ENCODE measurements at regions not wholly inside any gene's neighbourhood (a gene's known extent, or its start where the extent isn't known, plus 50 kb on each side); places are given as distances from the start of the nearest gene placed in this dataset.

DNA sequence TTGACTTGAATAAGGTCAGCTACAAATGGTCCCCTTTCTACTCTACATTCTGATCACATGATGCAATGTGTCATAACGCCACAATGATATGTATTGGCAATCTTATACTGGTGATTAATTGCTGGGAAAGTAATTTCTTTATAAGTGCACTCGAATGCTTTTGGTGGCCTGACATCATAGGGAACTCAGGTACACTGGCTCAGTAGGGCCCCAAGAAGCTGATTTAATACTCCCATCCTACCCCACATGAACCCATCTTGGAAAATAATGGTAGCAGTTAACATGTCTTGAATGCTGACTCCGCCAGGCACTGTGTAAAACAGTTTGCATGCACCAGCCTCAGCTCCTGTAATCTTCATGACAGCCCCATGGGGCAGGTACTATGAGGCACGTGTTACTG lies 186.9 kb downstream of the SNX10 start:
- in situ Hi-C loops (cut with HindIII; ENCODE audit: low pct_unique_long_range_greater_than_20kb, low sequenced_read_pairs): no loop called here
- no peak for DNase-seq (ENCODE audit: low read depth, low spot score)

DNA sequence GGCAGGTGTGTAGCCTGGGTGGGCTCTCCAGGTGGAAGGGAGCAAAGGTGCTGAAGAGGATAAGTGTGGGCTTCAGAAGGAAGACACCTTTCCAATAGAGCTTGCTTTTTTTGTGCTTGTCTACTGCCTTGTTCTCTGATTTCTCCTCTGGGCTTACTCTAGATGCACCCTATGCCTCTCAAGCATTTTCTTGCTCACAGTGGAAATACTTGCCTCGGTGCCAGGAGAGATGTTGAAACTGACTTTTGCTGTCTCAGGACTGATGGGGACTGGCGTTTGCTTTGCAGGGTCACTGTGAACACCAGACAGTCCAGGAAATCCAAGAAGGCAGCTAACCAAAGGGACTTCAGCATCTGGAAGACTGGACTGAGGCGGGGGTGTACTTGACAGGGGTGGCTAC lies 187.9 kb downstream of the SNX10 start:
- DNase-seq (ENCODE audit: low read depth, low spot score): no peak
- in situ Hi-C loops (cut with HindIII; ENCODE audit: low pct_unique_long_range_greater_than_20kb, low sequenced_read_pairs): no loop called here

DNA sequence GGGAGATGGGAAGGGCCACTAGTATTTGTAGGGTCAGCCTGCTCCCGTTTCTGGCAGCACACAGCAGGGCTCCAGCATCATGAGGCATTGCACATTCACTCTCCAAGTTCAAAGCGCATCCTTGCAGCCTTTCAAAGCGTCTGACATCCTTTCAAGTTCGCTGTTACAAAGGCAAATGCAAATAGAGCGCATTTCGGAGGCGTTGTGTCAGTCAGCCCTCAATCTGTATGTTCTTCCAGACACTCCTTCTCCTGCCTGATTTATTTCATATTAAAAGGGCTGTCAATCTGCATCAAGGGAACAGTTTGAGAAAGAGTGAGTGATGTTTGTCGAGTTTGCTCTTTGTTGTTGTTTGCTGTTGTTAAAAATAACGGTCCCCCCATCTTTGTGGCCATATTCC lies 188.5 kb downstream of the SNX10 start:
- in situ Hi-C loops (cut with HindIII; ENCODE audit: low pct_unique_long_range_greater_than_20kb, low sequenced_read_pairs): no loop called here
- no peak for DNase-seq (ENCODE audit: low read depth, low spot score)

DNA sequence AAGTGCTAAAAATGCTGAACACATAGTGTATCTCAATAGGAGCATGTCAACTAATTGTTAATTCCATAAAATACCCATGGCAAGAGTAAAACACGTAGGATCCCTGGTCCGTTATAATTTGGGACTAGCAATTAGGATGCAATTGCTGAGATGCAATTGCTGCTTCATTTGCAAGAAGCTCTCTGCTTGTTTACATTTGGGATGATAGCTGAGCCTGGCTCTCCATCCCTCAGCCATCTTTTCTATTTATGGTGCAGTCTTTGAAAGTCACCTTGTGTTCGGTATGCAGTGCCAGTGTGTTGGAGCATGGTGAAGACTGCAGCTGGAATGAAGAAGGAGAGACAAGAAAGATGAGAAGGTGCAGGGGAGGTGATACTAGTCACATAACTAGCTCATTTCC lies 191.3 kb downstream of the SNX10 start:
- in situ Hi-C loops (cut with HindIII; ENCODE audit: low pct_unique_long_range_greater_than_20kb, low sequenced_read_pairs): no loop called here

DNA sequence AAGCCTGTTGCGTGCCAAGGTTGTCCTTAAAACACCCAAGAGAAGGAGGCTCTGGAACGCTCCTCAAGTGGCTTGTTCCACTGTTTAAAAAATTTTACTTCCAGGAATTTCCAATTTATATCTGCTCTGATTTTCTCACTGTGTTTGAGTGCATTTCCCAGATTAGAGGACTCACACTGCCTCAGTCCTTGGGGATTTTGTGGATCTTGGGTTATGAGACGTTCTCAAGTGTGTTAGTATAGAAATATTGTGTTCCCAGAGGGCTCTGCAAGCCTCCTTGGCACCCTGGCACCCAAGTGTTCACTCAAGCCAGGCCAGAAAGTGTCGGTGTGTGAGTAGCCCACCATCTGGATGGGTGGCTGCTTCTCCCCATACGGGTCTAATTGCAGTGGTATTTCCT lies 192.2 kb downstream of the SNX10 start:
- DNase-seq (ENCODE audit: low read depth, low spot score): no peak
- in situ Hi-C loops (cut with HindIII; ENCODE audit: low pct_unique_long_range_greater_than_20kb, low sequenced_read_pairs): no loop called here

More for the DNA sequence above, 191.3 kb downstream of the SNX10 start:
- no peak for DNase-seq (ENCODE audit: low read depth, low spot score)

DNA sequence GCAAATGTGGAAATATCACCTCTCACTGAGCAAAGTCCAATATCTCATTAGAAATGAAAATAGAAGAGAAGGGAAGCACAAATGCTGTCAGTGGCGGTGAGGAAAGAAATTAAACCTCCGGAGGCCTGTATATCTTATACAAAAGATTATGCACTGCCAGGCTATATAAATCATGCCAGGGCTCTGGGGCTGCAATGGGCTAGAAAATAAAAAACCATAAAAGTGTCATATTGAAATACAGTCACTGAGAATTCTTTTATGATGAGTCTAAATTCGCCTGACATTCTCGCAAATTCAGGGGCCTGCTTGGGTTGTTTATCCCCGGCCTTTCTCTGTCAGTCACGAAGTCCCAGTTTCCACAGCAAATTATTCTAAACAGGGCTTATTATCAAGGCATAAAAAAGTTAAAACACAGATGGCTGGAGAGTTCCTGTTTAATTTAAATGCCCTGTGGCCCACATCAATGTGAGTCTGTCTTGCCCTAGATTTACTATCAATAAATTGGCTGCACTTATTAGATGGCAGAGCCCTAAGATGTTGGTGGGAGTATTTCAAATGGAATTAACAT lies 193.8 kb downstream of the SNX10 start:
- DNase-seq (ENCODE audit: low read depth, low spot score): no peak
- in situ Hi-C loops (cut with HindIII; ENCODE audit: low pct_unique_long_range_greater_than_20kb, low sequenced_read_pairs): no loop called here

DNA sequence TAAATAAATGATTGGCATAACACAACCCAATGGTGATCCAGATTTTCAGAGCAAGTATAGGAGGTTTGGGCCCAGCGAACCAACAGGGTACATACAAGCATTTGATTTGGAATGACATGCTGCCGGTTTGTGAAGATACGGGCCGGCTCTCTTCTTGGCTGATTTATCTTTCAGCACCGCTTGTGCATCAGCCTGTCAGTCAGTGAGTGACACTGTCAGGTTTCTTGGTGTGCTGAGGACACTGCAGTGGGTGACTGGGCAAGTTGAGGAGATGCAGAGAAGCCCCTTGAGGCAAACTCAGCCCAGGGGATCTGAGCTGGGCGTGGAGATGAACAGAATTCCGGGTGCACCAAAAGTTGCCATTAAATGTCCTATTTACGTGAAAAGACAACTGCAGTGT lies 194.5 kb downstream of the SNX10 start:
- in situ Hi-C loops (cut with HindIII; ENCODE audit: low pct_unique_long_range_greater_than_20kb, low sequenced_read_pairs): no loop called here
- no peak for DNase-seq (ENCODE audit: low read depth, low spot score)

DNA sequence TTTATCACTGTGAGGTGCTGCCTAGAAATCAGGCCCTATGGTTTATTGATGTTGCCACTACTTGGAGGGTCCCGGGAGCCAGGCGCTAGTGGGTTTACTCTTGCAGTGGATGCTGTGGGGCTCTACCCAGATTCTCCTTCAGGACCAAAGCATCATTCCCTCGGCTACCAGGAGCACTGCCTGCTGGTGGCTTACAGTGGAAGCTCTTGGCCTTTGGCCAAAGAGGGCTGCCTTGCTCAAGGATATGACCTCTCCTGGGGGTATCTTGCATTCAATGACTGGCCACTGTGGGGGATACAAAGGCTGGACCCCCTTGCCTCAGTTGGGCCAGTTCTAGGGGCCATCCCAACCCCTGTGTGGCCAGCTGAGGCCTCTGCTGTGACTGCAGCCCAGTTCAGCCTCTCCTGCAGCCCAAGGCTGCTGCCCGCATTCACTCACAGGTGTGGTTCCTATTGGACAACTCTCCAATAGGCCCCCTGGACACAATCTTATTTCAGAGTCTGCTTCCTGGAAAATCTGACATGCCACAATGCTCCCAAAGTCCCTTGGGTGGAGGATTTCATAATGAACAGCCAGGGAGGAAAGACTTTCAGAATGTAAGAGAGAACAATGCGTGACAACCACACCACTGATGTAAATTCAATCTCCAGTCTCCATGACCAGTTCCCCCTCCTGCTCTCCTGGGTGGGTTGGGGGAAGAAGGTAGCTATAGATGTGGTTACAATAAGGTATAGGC lies 196.3 kb downstream of the SNX10 start:
- no peak for DNase-seq (ENCODE audit: low read depth, low spot score)
- in situ Hi-C loops (cut with HindIII; ENCODE audit: low pct_unique_long_range_greater_than_20kb, low sequenced_read_pairs): no loop called here

DNA sequence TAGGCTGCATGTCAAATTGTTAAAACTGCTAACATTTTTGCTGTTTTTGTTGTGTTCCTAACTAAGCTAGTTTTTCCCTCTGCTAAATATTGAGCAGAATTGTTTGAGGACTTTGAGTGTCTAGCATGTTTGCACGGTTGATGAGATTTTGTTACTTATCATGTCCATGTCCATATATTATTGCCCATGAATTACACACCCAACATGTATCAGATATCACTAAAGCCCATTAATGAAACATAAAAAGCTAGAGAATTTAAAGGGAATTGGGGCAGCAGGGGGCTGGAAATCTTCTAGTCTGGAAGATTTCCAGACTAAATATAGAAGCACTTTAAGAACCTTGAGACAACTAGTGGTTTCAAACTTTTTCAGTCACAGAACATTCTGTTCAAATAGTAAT lies 197.7 kb downstream of the SNX10 start:
- in situ Hi-C loops (cut with HindIII; ENCODE audit: low pct_unique_long_range_greater_than_20kb, low sequenced_read_pairs): no loop called here
- no peak for DNase-seq (ENCODE audit: low read depth, low spot score)

DNA sequence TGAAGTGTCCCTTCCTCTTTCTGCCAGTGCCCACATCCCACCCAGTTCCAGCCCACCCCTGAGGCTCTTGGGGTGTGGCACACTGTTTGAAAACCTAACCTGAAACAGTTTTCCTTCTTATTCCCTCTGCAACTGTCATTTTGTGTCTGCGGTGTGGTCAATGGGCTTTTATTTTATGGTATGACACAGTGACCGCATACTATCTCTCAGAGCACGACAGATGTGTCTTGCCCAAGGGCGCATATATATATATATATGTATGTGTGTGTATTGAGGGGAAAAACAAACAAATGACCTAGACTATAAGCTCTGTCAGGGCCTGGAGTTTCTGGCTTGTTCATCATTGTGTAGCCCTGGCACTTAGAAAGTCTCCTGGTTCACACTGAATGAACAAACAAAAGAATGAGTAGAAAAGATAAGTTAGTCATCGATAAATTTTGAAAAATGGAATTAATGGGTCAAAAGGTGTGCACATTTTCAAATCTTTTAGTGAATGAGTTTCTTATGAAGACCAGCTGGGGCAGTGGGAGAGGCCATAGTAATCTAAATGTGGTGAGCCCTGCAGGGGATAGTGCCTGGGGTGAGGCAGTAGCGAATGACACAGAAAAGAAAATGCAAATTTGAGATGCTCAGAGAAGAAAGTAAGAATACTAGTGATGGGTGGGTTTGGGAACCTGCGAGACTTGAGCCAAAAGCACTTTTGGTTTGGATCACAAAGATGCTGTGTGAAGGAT lies 198.4 kb downstream of the SNX10 start:
- DNase-seq (ENCODE audit: low read depth, low spot score): no peak

DNA sequence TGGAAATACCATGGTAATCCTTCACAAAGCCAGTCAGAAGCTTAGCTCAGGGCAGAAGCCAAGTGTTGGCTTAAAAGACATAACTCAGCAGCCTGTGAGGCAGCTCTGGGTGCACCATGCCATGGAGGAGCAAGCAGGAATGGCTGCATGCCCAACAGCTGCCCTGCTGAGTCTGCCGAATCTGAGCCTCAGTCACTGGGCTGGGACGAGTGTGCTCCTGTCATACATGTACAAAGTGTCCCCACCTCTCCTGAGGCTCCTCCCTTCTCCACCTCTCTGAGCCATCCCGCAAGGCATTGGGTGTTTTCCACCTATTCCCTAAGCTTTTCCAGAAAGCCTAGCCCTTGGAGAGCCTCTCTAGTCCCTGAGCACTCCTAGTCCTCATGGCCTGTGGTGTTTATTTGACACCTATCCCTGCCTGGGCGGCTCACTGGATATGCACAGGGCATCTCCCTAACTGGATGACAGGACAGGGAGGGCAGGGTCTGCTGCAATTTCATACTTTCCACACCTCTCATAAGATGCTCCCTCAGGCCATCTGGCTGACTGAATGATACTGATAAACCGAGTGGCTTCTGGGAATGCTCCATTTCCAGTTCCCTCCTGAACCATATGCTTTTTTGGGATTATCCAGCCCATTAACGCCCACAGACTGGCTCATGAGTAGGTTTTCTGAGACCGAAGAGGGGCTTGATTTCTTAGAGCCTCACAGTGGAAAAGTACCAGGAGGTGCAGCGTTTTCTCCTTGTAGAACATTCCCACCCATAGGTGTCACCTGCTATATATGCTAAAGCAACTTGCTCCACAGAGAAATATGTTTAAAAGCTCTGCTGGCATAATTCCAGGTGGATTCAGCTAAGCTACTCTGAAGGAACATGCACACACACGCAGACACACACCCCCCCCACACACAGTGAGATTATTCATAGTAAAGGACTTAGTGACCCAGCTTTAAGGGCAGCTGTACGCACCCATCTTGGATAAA lies 199.3 kb downstream of the SNX10 start:
- in situ Hi-C loops (cut with HindIII; ENCODE audit: low pct_unique_long_range_greater_than_20kb, low sequenced_read_pairs): no loop called here
- DNase-seq (ENCODE audit: low read depth, low spot score): no peak

More for the DNA sequence above, 198.4 kb downstream of the SNX10 start:
- in situ Hi-C loops (cut with HindIII; ENCODE audit: low pct_unique_long_range_greater_than_20kb, low sequenced_read_pairs): no loop called here

DNA sequence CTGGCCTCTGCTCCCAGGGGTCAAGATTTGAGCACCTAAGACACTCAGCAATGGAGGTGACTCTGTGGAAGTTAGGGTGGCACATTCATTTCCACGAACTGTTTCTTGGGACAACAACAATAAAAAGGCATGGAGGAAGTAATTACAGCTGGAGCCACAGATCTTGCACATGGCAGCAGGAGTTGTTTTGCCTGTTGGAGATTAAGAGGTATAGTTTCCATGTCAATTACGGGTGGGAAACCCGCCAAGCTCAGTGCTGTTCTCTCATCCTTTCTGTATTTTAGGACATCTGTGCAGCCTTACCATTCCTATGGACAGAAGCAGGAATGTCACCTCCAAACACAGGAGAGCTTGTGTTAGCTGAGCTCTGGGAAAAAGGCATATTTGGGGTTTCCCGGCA lies 201.2 kb downstream of the SNX10 start:
- no peak for DNase-seq (ENCODE audit: low read depth, low spot score)
- in situ Hi-C loops (cut with HindIII; ENCODE audit: low pct_unique_long_range_greater_than_20kb, low sequenced_read_pairs): no loop called here

DNA sequence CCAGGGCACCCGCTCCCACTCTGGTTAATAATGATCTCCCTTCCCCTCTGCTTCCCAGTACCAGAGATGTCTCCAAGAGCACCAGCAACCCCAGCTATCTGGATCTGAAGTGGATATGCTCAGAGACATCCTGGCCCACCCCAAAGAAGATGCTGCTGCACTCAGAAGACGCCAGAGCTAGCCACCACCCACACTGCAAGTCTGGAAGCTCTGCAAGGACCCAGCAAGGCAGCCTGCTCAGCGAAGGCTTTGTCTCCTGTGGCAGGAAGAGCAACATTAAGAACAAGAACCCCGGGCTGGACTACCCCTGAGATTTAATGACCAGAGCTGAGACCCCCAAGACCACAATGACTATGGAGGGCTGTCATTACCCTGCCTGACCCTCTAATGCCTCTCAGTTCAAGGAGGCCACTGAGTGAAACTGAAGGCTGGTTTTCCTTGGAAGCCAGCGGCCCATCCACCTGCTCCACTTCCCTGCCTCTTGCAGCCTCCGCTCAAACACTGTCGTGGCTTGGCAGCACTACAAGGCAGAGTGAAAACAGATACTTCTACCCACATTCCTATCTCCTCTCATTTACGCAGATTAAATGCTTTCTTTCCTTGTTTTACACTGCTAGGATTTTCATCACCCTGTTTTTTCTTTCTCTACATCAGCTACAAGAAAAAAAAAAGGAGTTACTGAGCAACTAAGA lies 202.2 kb downstream of the SNX10 start:
- in situ Hi-C loops (cut with HindIII; ENCODE audit: low pct_unique_long_range_greater_than_20kb, low sequenced_read_pairs): no loop called here
- DNase-seq (ENCODE audit: low read depth, low spot score): no peak

DNA sequence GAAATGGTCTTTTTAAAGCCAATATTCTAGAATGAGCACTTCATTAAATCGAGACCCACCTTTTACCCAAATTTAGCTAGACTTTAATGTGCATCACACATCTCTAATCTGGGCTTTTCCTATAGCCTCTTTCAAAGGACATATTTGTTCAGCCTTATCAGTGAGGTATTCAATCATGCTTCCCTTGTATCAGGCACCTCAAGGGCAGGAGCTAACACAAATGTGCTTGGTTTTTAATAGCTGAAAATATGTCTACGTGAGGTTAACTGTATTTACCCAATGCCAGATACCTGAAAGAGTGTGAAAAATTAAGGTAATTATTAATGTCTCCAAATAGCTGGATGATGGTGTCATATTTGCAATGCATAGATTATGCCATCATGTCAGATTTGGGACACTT lies 203.9 kb downstream of the SNX10 start:
- in situ Hi-C loops (cut with HindIII; ENCODE audit: low pct_unique_long_range_greater_than_20kb, low sequenced_read_pairs): no loop called here
- no peak for DNase-seq (ENCODE audit: low read depth, low spot score)

DNA sequence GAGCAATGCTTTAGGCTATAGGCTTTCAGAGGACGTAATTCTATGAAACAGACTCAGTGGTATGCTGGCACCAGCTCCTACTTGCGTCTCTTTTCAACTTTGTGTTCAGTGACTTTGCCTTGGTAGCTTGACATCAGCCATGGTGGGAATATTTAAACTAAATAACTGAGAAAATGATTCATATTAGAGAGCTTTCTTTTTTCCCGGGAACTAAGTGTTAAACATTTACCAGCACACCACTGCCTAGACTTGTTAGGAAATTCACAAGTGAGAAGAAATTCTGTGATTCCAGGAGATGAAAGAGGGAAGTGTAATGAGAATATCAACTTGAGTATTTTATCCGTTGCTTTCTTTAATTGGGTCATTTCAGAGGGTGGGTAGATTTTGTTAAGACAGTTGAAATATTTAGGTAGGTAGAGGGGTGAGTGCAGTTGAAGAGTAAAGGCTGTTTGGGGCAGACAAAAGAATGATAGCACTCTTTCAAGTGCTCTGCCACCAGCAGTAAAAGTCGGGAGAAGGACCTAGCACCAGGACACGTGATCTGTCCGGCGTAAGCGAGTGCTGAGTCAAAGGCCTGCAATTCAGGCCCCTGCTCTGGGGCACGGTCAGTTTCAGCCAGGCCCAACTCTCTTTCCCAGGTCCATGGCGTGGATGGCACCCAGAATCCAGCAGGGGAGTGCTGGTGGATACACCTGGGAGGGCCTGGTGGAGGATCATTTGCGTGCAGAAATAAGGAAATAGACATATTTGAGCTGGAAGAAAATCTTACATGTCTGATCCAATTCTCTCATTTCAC lies 206.3 kb downstream of the SNX10 start:
- in situ Hi-C loops (cut with HindIII; ENCODE audit: low pct_unique_long_range_greater_than_20kb, low sequenced_read_pairs): no loop called here
- DNase-seq (ENCODE audit: low read depth, low spot score): no peak

DNA sequence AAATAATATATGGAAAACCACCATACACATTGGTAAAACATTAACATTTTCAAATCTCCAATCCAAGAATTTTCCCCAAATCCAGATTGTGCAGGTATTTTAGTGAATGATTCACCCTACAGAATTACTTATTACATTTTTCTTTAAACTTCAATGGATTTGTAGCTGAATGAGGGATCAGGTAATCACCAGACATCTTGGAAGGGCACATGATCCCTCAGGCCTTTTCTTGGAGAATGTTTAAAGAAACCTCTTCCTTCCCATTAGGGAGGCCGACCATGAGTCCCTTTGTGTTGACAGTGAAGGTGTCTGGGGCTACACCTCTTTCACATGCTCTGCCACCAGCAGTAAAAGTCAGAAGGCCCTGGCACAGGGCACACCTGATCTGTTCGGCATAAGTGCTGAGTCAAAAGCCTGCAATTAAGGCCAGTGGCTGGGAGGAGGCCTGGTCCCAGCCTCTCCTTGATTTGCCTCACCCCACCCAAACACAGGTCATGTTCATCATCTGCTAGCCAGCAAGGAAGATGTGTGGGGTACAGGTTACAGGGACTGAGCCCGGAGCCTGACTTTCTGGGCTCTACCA lies 207.7 kb downstream of the SNX10 start:
- DNase-seq (ENCODE audit: low read depth, low spot score): no peak
- in situ Hi-C loops (cut with HindIII; ENCODE audit: low pct_unique_long_range_greater_than_20kb, low sequenced_read_pairs): no loop called here

Measured in SK-MEL-5 (cell line).